HFF-Myc (cell line): ENCODE measurements at regions not wholly inside any gene's neighbourhood (a gene's known extent, or its start where the extent isn't known, plus 50 kb on each side); places are given as distances from the start of the nearest gene placed in this dataset.

ENCODE experiments used
- DNase-seq: peaks from one replicate; pipeline ENCODE4 v3.0.0-alpha.2; 2011; ENCODE audit warnings: low read depth; ENCODE audit errors: extremely low read depth
- H3K4me3 ChIP-seq: replicated peaks from 2 replicates; pipeline ENCODE4 v1.5.1; 2011; ENCODE audit warnings: low read depth, mild to moderate bottlenecking, control low read depth, low read length
- CTCF ChIP-seq: IDR thresholded peaks from 2 replicates; pipeline ENCODE4 v1.5.1; 2012; ENCODE audit warnings: mild to moderate bottlenecking, low read depth, low read length, control low read depth; ENCODE audit errors: missing control alignments

GRCh38 chr1:193462629-193463320 is 276.4 kb upstream of the B3GALT2 start:
- no peak overlapping the region for H3K4me3 ChIP-seq
- no peak for DNase-seq
- TF ChIP-seq CTCF = no peak

GRCh38 chr1:193458628-193459027 is 272.2 kb upstream of the B3GALT2 start:
- no peak overlapping the region for H3K4me3 ChIP-seq
- TF ChIP-seq CTCF = no peak
- DNase-seq = no peak

- DNase-seq = no peak
- no peak overlapping the region for H3K4me3 ChIP-seq
- no peak for TF ChIP-seq CTCF
Measured at GRCh38 chr1:193457676-193458075, 271.3 kb upstream of the B3GALT2 start.

GRCh38 chr1:193456811-193457280 is 270.4 kb upstream of the B3GALT2 start:
- no peak overlapping the region for H3K4me3 ChIP-seq
- no peak for TF ChIP-seq CTCF
- no peak for DNase-seq

GRCh38 chr1:193451606-193452005 is 265.2 kb upstream of the B3GALT2 start:
- H3K4me3 ChIP-seq = no peak overlapping the region
- no peak for TF ChIP-seq CTCF
- DNase-seq = no peak

- no peak overlapping the region for H3K4me3 ChIP-seq
- TF ChIP-seq CTCF = no peak
- no peak for DNase-seq
Measured at GRCh38 chr1:193451001-193451400, 264.6 kb upstream of the B3GALT2 start.
